ENCODE measurements at regions not wholly inside any gene's neighbourhood (a gene's known extent, or its start where the extent isn't known, plus 50 kb on each side); places are given as distances from the start of the nearest gene placed in this dataset.

GRCh38 chr12:128079446-128079845, 187.5 kb upstream of the TMEM132C start:
- TF ChIP-seq RFX5 (IDR thresholded peaks at IDR 0.05; ENCODE audit: borderline replicate concordance, low read depth, low read length) (no peak), POLR2AphosphoS5 (IDR thresholded peaks at IDR 0.05; ENCODE audit: low read depth, low read length) (no peak), MAX (IDR thresholded peaks at IDR 0.05) (no peak), EZH2 (IDR thresholded peaks at IDR 0.05; ENCODE audit: low read depth, low read length, severe bottlenecking) (no peak), JUN (IDR thresholded peaks at IDR 0.05; ENCODE audit: low read depth, low read length) (no peak), CTCF (IDR thresholded peaks at IDR 0.05; ENCODE audit: control extremely low read depth in 1 of 3, insufficient read depth in 1 of 3, low read depth in 1 of 3, low read length in 3 of 3) (no peak), SP1 (IDR thresholded peaks at IDR 0.05; ENCODE audit: low read depth, low read length) (no peak), TAF1 (IDR thresholded peaks at IDR 0.05; ENCODE audit: low read depth, low read length) (no peak), FOSL1 (IDR thresholded peaks at IDR 0.05; ENCODE audit: insufficient read depth, low read depth, low read length) (no peak), ATF3 (IDR thresholded peaks at IDR 0.05; ENCODE audit: insufficient read depth, low read depth, low read length) (no peak), CEBPB (IDR thresholded peaks at IDR 0.05; ENCODE audit: low read depth, low read length) (no peak), BACH1 (IDR thresholded peaks at IDR 0.05; ENCODE audit: low read length) (no peak)
